Fibroblast of pulmonary artery (primary cell): ENCODE measurements at regions not wholly inside any gene's neighbourhood (a gene's known extent, or its start where the extent isn't known, plus 50 kb on each side); places are given as distances from the start of the nearest gene placed in this dataset.

Source experiments
- DNase-seq: peaks from one replicate; pipeline ENCODE4 v3.0.0-alpha.2; 2010; ENCODE audit warnings: low read depth
- H3K4me3 ChIP-seq: replicated peaks from 2 replicates; pipeline ENCODE4 v1.5.1; 2011; ENCODE audit warnings: low read depth, mild to moderate bottlenecking, control low read depth, low read length, moderate library complexity
- TF ChIP-seq, protein P1 (sequence below): IDR thresholded peaks from 2 replicates; pipeline ENCODE4 v1.5.1; 2011; ENCODE audit warnings: mild to moderate bottlenecking, control low read depth, low read length, inconsistent platforms; ENCODE audit errors: missing control alignments

GRCh38 chr5:53239301-53239990 is 129.9 kb upstream of the MOCS2 start:
- TF ChIP-seq, protein P1, sequence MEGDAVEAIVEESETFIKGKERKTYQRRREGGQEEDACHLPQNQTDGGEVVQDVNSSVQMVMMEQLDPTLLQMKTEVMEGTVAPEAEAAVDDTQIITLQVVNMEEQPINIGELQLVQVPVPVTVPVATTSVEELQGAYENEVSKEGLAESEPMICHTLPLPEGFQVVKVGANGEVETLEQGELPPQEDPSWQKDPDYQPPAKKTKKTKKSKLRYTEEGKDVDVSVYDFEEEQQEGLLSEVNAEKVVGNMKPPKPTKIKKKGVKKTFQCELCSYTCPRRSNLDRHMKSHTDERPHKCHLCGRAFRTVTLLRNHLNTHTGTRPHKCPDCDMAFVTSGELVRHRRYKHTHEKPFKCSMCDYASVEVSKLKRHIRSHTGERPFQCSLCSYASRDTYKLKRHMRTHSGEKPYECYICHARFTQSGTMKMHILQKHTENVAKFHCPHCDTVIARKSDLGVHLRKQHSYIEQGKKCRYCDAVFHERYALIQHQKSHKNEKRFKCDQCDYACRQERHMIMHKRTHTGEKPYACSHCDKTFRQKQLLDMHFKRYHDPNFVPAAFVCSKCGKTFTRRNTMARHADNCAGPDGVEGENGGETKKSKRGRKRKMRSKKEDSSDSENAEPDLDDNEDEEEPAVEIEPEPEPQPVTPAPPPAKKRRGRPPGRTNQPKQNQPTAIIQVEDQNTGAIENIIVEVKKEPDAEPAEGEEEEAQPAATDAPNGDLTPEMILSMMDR: no peak

GRCh38 chr5:53240661-53241060 is 131.1 kb upstream of the MOCS2 start:
- no peak overlapping the region for H3K4me3 ChIP-seq
- TF ChIP-seq, protein P1: no peak
- DNase-seq: no peak

More at GRCh38 chr5:53239301-53239990, 129.9 kb upstream of the MOCS2 start:
- no peak for DNase-seq
- no peak overlapping the region for H3K4me3 ChIP-seq

GRCh38 chr5:53241572-53241971 is 132.0 kb upstream of the MOCS2 start:
- TF ChIP-seq, protein P1: no peak
- no peak for DNase-seq
- H3K4me3 ChIP-seq: no peak overlapping the region

- H3K4me3 ChIP-seq: no peak overlapping the region
- no peak for DNase-seq
- TF ChIP-seq, protein P1: no peak
These were observed 133.8 kb upstream of the MOCS2 start for GRCh38 chr5:53243403-53243802.

DNA sequence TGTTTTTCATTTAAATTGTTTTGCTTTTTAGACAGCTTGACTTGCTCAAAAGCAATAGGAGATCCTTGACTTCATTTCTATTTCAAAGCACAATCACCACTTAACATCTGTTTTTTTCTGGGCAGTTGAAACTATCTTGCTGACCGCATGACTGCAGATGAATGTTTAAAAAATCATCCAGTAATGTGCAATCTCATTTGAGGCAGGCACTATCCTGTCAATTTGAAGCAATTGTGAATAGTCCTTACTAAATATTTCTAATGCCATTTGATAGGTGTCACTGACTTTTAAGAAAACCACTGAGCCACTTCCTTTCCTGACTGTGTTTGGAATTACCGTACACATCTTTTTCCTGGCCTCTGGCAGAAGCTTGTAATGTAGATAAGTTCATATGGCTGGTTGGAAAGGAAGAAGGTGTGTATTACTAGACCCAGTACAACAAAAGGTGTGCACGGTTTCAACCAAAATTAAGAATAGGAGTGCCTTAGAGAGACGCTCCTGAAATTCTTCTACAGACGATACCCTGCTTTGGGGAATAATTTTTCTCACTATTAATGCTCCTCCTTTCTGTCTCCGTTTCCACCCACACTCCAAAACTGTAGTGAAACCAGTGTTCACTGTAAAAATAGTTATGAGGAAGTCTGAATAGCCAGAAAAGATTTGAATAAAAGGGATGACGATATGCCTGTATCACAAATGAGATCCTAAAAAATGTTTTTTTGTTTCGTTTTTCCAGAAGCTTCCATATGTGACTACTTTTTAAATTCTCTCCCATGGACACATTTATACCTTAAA is 136.7 kb upstream of the MOCS2 start:
- peak; percentile 53 for DNase-seq
- TF ChIP-seq, protein P1: no peak
- H3K4me3 ChIP-seq: no peak overlapping the region

- peak; percentile 90 for DNase-seq
- TF ChIP-seq, protein P1: no peak
- no peak overlapping the region for H3K4me3 ChIP-seq
These were observed 140.1 kb upstream of the MOCS2 start for GRCh38 chr5:53249529-53250200.
